Uterus (tissue), 2 donors: ENCODE measurements at regions not wholly inside any gene's neighbourhood (a gene's known extent, or its start where the extent isn't known, plus 50 kb on each side); places are given as distances from the start of the nearest gene placed in this dataset.

Source experiments
- CTCF ChIP-seq, 4 experiments: fragments of 200-600 bp in 2 of 4; fragments of 450-650 bp in 2 of 4; sonication (generic) in 2 of 4; IDR thresholded peaks; one replicate each; pipeline ENCODE4 v1.5.1; 2016 to 2019; ENCODE audit warnings: antibody characterized with exemption in 4 of 4, mild to moderate bottlenecking in 2 of 4, moderate library complexity in 1 of 4
- POLR2A ChIP-seq, 2 donors: fragments of 450-650 bp; IDR thresholded peaks; one replicate each; pipeline ENCODE4 v1.6.1; 2016; ENCODE audit warnings: antibody characterized with exemption in 2 of 2, mild to moderate bottlenecking in 1 of 2, moderate library complexity in 1 of 2

- TF ChIP-seq CTCF (IDR thresholded peaks at IDR 0.05) (no peak), POLR2A (IDR thresholded peaks at IDR 0.05) (no peak)
Measured at GRCh38 chr7:19213746-19214145, 68.5 kb upstream of the FERD3L start.
